ENCODE measurements at regions not wholly inside any gene's neighbourhood (a gene's known extent, or its start where the extent isn't known, plus 50 kb on each side); places are given as distances from the start of the nearest gene placed in this dataset.

GRCh38 chr12:107525719-107526554 lies 159.7 kb upstream of the PWP1 start:
- no peak for TF ChIP-seq CTCF (IDR thresholded peaks at IDR 0.05; ENCODE audit: insufficient read depth, low read depth, low read length)
- no peak overlapping the region for H3K4me3 ChIP-seq (ENCODE audit: low read depth, low read length)
- DNase-seq (ENCODE audit: low read depth) = no peak

DNA sequence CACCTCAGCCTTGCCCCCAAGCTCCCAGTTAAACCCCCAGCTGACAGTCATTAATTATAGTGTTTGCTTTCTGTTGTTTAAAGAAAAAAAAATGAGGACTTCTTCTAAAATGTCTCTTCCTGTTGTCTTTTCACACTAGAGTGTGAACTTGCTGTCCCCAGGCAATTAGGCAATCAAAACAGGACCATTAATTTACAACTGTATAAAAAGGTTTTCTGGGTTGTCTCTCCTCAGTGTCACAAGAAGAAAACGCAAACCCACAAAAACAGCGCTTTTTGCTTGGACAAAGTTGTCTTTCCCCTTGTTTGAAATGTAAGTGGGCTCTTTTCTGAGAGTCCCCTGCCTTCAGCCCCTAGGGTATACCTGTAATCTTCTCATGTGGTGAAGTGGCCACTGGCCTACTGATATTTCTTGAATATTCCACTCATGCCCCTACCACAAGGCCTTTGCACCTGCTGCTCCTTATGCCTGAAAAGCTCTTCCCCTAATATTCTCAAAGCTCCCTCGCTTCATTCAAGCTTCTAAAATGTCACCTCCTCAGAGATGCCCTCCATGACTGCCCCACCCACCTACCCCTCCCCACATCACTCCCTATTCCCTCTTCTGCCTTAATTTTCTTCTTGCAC lies 158.9 kb upstream of the PWP1 start:
- no peak for DNase-seq (ENCODE audit: low read depth)
- H3K4me3 ChIP-seq (ENCODE audit: low read depth, low read length) = no peak overlapping the region
- no peak for TF ChIP-seq CTCF (IDR thresholded peaks at IDR 0.05; ENCODE audit: insufficient read depth, low read depth, low read length)

GRCh38 chr12:107528731-107529365 lies 156.8 kb upstream of the PWP1 start:
- H3K4me3 ChIP-seq (ENCODE audit: low read depth, low read length) = no peak overlapping the region
- DNase-seq (ENCODE audit: low read depth) = no peak
- TF ChIP-seq CTCF (IDR thresholded peaks at IDR 0.05; ENCODE audit: insufficient read depth, low read depth, low read length) = no peak

DNA sequence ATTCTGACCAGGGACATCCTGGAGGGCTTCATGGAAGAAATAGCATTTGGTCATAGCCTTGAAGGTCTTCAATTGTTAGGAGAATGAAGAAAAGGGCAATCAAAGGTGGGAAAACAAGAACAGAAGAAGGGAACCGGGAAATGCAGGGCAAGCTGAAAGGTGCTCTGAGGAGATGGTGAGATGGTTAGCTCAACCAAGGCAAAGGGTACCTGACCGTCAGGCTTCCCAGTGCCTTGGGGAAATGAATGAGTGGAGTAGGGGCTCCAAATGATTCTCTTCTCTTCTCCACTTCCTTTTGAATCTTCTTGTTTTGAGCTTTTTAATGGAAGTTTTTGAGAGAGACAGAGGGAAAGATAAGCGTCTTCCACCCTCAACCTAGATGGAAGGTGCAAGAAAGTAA lies 155.6 kb upstream of the PWP1 start:
- no peak for TF ChIP-seq CTCF (IDR thresholded peaks at IDR 0.05; ENCODE audit: insufficient read depth, low read depth, low read length)
- no peak overlapping the region for H3K4me3 ChIP-seq (ENCODE audit: low read depth, low read length)

DNA sequence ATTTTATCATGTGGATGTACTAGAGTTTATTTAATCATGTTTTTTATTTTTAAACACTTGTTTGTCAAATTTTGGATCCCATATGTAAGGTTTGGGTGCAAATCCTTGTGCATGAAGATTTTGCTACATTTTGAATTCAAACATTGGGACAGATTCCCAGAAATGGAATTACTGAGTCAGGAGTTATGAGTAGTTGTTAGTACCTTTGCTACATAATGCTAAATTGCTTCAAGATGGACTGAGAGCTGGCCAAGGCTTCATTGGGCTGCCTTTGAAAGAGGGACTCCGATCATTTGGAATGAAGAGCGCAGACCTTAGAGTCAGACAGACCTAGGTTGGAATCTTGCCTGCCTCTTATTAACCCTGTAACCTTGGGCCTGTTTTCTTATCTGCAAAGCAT lies 154.9 kb upstream of the PWP1 start:
- no peak for DNase-seq (ENCODE audit: low read depth)
- TF ChIP-seq CTCF (IDR thresholded peaks at IDR 0.05; ENCODE audit: insufficient read depth, low read depth, low read length) = no peak
- no peak overlapping the region for H3K4me3 ChIP-seq (ENCODE audit: low read depth, low read length)

More for the DNA sequence above, 155.6 kb upstream of the PWP1 start:
- DNase-seq (ENCODE audit: low read depth) = no peak

DNA sequence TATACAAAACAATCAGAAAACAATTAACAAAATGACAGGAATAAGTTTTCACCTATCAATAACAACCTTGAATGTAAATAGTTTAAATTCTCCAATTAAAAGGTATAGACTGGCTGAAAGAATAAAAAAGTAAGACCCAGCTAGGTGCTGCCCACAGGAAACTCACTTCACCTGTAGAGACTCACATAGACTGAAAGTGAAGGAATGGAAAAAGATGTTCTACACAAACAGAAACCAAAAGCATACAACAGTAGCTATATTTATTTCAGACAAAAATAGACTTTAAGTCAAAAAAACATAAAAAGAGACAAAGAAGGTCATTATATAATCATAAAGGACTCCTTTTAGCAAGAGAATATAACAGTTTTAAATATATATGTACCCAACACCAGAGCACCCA lies 152.4 kb upstream of the PWP1 start:
- no peak overlapping the region for H3K4me3 ChIP-seq (ENCODE audit: low read depth, low read length)
- no peak for DNase-seq (ENCODE audit: low read depth)
- TF ChIP-seq CTCF (IDR thresholded peaks at IDR 0.05; ENCODE audit: insufficient read depth, low read depth, low read length) = no peak

All from fibroblast of villous mesenchyme (primary cell).